ENCODE measurements at regions not wholly inside any gene's neighbourhood (a gene's known extent, or its start where the extent isn't known, plus 50 kb on each side); places are given as distances from the start of the nearest gene placed in this dataset.

DNA sequence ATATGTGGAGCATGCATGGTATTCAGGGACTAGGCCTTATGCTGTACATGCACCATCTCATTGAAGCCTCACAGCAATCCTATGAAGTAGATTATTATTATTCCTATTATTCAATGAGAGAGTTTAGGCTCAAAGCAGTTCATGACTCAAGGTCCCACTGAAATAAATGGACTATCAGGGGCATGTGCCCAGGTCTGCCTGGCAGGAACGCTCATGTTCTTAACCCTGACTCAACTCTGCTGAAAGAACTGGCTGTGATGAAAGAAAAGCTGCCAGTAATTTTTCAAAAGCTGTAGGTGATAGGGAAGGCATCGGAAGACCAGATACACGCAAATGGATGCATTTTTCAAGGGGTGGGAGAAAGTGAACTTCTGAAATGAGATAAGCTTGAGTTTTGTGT lies 243.4 kb downstream of the PTTG2 start:
- TF ChIP-seq, protein P1, sequence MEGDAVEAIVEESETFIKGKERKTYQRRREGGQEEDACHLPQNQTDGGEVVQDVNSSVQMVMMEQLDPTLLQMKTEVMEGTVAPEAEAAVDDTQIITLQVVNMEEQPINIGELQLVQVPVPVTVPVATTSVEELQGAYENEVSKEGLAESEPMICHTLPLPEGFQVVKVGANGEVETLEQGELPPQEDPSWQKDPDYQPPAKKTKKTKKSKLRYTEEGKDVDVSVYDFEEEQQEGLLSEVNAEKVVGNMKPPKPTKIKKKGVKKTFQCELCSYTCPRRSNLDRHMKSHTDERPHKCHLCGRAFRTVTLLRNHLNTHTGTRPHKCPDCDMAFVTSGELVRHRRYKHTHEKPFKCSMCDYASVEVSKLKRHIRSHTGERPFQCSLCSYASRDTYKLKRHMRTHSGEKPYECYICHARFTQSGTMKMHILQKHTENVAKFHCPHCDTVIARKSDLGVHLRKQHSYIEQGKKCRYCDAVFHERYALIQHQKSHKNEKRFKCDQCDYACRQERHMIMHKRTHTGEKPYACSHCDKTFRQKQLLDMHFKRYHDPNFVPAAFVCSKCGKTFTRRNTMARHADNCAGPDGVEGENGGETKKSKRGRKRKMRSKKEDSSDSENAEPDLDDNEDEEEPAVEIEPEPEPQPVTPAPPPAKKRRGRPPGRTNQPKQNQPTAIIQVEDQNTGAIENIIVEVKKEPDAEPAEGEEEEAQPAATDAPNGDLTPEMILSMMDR (IDR thresholded peaks at IDR 0.05): no peak
- TF ChIP-seq FOXK1 (CRISPR knock-in tag; IDR thresholded peaks at IDR 0.05): no peak
- no peak for TF ChIP-seq SP1 (CRISPR knock-in tag; conservative IDR thresholded peaks at IDR 0.05)
- no peak for TF ChIP-seq NFYB (CRISPR knock-in tag; conservative IDR thresholded peaks at IDR 0.05; ENCODE audit: low read depth)
- TF ChIP-seq TEAD1 (CRISPR knock-in tag; IDR thresholded peaks at IDR 0.05): no peak
- TF ChIP-seq ZBTB21 (CRISPR knock-in tag; IDR thresholded peaks at IDR 0.05; ENCODE audit: borderline replicate concordance): no peak
- TF ChIP-seq, protein P2, sequence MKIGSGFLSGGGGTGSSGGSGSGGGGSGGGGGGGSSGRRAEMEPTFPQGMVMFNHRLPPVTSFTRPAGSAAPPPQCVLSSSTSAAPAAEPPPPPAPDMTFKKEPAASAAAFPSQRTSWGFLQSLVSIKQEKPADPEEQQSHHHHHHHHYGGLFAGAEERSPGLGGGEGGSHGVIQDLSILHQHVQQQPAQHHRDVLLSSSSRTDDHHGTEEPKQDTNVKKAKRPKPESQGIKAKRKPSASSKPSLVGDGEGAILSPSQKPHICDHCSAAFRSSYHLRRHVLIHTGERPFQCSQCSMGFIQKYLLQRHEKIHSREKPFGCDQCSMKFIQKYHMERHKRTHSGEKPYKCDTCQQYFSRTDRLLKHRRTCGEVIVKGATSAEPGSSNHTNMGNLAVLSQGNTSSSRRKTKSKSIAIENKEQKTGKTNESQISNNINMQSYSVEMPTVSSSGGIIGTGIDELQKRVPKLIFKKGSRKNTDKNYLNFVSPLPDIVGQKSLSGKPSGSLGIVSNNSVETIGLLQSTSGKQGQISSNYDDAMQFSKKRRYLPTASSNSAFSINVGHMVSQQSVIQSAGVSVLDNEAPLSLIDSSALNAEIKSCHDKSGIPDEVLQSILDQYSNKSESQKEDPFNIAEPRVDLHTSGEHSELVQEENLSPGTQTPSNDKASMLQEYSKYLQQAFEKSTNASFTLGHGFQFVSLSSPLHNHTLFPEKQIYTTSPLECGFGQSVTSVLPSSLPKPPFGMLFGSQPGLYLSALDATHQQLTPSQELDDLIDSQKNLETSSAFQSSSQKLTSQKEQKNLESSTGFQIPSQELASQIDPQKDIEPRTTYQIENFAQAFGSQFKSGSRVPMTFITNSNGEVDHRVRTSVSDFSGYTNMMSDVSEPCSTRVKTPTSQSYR (CRISPR knock-in tag; IDR thresholded peaks at IDR 0.05): no peak
- TF ChIP-seq, protein P3, sequence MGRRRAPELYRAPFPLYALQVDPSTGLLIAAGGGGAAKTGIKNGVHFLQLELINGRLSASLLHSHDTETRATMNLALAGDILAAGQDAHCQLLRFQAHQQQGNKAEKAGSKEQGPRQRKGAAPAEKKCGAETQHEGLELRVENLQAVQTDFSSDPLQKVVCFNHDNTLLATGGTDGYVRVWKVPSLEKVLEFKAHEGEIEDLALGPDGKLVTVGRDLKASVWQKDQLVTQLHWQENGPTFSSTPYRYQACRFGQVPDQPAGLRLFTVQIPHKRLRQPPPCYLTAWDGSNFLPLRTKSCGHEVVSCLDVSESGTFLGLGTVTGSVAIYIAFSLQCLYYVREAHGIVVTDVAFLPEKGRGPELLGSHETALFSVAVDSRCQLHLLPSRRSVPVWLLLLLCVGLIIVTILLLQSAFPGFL (CRISPR knock-in tag; IDR thresholded peaks at IDR 0.05; ENCODE audit: borderline replicate concordance): no peak
